ENCODE measurements at regions not wholly inside any gene's neighbourhood (a gene's known extent, or its start where the extent isn't known, plus 50 kb on each side); places are given as distances from the start of the nearest gene placed in this dataset.

DNA sequence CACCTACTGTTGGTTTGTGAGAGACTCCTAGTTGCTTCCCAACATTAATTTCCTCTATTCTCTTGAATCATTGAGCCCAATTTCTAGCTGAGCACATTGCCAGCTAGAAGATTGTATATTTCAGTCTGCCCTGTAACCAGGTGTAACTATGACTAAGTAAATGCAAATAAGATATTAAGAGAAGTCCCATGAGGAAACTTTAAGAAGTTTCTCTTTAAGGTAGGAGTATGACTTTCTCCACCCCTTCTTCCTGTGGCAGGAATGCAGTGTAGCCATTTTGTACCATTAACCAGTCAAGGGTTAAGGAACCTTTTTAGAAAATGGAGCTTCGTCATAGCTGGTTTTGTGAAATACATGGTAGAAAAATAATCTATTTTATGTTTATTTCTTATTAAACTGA is 534.2 kb upstream of the RGS18 start:
- no peak for TF ChIP-seq JUND (IDR thresholded peaks at IDR 0.05; ENCODE audit: low read depth)
- in situ Hi-C loops (cut with HindIII; ENCODE audit: low pct_unique_long_range_greater_than_20kb, low sequenced_read_pairs), result no loop called here
- no peak for DNase-seq (ENCODE audit: low read depth in 1 of 2, low spot score in 1 of 2)

DNA sequence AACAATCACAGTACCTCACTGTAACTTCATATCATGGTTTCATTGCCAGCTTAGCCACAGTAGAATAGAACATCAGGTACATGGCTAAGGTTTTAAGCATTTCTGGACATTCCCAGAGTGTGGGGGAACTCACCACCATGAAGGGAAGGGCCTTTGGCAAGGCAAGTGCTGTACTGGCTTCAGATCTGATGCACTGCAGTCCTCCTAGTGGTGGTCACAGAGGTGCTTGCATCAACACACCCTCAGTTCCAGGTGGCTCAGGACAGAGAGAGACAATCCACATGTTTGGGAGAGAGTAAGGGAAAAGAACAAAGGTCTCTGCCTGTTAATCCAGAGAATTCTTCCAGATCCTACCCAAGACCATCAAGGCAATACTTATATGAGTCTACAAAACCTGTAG is 528.4 kb upstream of the RGS18 start:
- no peak for TF ChIP-seq JUND (IDR thresholded peaks at IDR 0.05; ENCODE audit: low read depth)
- DNase-seq (ENCODE audit: low read depth in 1 of 2, low spot score in 1 of 2), result no peak
- in situ Hi-C loops (cut with HindIII; ENCODE audit: low pct_unique_long_range_greater_than_20kb, low sequenced_read_pairs), result no loop called here

DNA sequence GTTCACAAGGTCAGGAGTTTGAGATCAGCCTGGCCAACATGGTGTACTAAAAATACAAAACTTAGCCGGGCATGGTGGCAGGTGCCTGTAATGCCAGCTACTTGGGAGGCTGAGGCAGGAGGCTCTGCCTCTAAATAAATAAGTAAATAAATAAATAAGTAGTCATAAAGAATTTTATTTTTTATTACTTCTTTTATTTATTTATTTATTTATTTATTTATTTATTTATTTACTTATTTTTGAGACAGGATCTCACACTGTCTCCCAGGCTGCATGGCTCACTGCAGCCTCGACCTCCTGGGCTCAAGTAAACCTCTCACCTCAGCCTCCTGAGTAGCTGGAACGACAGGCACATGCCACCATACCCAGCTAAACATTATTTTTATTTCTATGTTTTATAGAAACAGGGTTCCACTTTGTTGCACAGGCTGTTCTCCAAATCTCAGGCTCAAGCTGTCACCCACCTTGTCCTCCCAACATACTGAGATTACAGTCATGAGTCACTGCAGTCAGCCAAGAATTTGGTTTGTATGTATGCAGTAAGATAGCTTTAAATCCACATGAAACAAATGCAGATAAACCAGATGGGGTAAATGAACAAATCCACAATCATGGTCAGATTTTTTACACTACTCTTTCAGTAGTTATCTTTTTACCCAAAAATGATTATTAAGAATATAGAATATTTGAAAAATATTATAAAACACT is 523.3 kb upstream of the RGS18 start:
- TF ChIP-seq JUND (IDR thresholded peaks at IDR 0.05; ENCODE audit: low read depth), result no peak
- no peak for DNase-seq (ENCODE audit: low read depth in 1 of 2, low spot score in 1 of 2)
- in situ Hi-C loops (cut with HindIII; ENCODE audit: low pct_unique_long_range_greater_than_20kb, low sequenced_read_pairs), result no loop called here

DNA sequence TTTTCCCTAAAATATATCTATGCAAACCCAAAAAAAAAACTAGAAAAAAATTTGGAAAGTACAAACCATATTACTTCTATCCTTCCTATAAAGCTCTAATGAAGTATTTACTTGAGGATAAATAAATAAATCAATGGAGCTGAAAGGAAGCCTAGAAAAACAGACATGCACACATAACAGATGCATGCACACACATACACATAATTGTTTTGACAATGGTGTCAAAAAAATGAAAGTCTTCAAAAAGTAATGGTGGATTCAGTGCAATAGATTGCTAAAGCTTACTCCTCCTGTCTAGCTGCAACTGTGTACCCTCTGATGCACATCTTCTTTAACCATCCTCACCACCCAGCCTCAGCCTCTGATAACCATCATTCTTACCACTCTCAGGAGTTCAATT is 521.9 kb upstream of the RGS18 start:
- TF ChIP-seq JUND (IDR thresholded peaks at IDR 0.05; ENCODE audit: low read depth), result no peak
- in situ Hi-C loops (cut with HindIII; ENCODE audit: low pct_unique_long_range_greater_than_20kb, low sequenced_read_pairs), result no loop called here
- peak in 1 of 2 experiments; percentile 47 for DNase-seq (ENCODE audit: low read depth in 1 of 2, low spot score in 1 of 2)

DNA sequence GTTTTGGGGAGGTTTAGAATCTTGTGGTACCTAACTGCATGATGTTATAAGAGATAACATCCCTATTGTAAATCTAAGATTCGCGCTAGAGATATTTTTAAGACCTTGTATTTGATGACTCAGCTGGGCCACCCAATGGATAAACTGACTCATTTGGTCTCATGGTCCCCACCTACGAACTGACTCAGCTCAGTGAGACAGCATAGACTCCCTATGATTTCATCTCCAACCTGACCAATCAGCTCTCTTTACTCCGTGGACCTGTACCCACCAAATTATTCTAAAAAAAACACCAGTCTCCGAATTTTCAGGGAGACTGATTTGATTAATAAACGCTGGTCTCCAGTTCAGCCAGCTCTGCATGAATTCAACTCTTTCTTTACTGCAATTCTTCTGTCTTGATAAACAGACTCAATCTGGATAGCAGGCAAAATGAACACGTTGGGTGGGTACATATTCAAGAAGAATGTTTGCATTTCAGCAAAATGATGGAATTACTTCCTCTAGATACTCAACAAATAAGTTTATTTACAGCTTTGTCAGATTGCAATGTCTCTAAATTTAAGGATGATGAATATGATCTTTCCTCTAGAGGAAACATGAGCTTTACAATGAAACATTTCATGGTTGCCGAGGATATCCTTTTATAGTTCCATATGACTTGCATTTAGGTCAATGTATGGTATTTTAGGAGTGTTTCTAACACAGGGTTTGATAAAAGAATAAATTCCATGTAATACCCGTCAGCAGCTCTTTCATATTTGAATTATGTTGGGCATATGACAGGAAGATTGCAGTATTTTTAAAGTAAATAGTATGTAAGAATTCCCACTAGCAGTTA is 516.6 kb upstream of the RGS18 start:
- in situ Hi-C loops (cut with HindIII; ENCODE audit: low pct_unique_long_range_greater_than_20kb, low sequenced_read_pairs), result no loop called here
- TF ChIP-seq JUND (IDR thresholded peaks at IDR 0.05; ENCODE audit: low read depth), result no peak
- no peak for DNase-seq (ENCODE audit: low read depth in 1 of 2, low spot score in 1 of 2)

DNA sequence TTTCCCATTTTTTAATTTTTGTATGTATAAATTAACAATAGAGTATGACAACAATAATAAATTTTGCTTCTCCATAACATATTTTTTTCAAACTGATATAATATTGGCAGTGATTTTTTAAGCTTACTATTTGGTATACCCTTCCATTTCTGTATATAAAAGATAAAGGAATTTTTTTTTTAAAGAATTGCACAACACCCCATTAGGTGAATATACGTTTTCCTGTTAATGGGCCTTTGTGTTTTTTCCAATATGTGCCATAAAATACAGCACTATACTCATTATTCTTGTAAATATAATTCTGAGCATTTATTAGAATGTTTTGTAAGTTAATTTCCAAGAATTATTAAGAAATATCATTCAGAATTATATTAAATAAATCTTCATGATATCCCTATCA is 515.2 kb upstream of the RGS18 start:
- no peak for TF ChIP-seq JUND (IDR thresholded peaks at IDR 0.05; ENCODE audit: low read depth)
- in situ Hi-C loops (cut with HindIII; ENCODE audit: low pct_unique_long_range_greater_than_20kb, low sequenced_read_pairs), result no loop called here
- no peak for DNase-seq (ENCODE audit: low read depth in 1 of 2, low spot score in 1 of 2)

DNA sequence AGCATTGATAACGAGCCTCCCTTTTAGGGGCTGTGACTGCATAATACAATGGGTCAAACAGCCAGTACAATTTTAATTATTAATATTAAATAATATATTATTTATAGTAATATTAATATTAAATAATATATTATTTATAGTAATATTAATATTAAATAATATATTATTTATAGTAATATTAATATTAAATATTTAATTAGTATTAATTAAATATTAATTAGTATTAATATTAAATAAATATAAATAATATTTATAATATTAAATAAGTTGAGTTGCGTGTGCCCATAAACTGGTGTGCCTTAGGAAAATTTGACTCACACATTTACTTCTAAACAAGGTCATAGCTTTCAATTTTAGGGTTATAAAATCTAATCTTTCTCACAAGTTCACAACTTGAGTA is 509.3 kb upstream of the RGS18 start:
- in situ Hi-C loops (cut with HindIII; ENCODE audit: low pct_unique_long_range_greater_than_20kb, low sequenced_read_pairs), result no loop called here
- no peak for DNase-seq (ENCODE audit: low read depth in 1 of 2, low spot score in 1 of 2)

DNA sequence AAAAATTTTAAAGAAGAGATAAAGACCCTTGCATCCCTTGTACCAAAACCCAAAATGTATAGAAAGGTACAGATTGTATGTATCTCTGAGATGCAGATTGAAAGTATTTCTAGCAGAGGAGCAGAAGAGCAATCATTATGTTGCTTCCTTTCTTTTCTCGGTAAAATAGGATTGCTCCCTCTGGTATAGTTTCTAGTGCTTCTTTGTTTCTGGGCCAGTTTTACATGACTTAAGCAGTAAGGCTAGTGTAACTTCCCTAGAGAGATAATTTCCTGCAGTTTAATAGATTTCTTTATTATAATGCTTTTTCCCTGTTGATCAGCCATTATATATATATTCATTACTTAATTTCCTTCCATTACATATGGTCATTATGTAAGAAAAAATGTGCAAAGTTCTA is 496.2 kb upstream of the RGS18 start:
- in situ Hi-C loops (cut with HindIII; ENCODE audit: low pct_unique_long_range_greater_than_20kb, low sequenced_read_pairs), result no loop called here
- DNase-seq (ENCODE audit: low read depth in 1 of 2, low spot score in 1 of 2), result no peak
- TF ChIP-seq JUND (IDR thresholded peaks at IDR 0.05; ENCODE audit: low read depth), result no peak

More for the DNA sequence above, 509.3 kb upstream of the RGS18 start:
- TF ChIP-seq JUND (IDR thresholded peaks at IDR 0.05; ENCODE audit: low read depth), result no peak

DNA sequence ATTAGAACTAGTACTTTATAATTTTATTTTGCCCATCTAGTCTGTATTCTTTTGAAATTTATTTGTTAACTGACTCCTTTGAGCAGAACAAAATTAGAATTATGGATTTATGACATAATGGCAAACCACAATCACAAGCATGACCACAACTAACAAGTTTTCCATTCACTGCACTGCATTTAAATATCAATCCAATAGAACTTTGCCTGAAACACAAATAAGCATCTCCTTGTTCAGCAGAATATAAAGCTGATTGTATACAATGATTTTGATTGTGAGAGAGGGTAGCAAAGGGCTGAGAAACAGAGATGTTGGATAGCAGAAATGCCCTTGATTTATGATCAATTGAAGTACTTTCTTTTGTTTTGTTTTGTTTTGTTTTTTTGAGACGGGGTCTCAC is 495.5 kb upstream of the RGS18 start:
- TF ChIP-seq JUND (IDR thresholded peaks at IDR 0.05; ENCODE audit: low read depth), result no peak
- in situ Hi-C loops (cut with HindIII; ENCODE audit: low pct_unique_long_range_greater_than_20kb, low sequenced_read_pairs), result no loop called here

DNA sequence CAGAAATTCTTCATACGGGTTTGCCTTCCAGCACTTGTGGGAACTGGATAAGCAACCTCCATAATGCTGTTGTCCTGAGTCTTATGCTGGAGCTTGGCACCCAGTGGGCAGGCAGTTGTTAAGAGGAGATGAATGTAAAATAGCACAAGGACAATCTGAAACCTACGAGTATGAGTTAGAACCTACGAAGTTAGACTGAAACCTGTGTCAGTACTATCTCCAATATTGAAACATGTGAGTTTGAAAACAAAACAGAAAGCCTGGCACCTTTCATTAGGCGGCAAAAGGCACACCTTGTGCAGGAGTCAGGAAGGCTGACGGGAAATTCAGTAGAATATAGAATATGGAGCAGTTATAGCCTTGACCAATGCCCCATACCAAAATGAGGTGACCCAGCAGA is 489.7 kb upstream of the RGS18 start:
- in situ Hi-C loops (cut with HindIII; ENCODE audit: low pct_unique_long_range_greater_than_20kb, low sequenced_read_pairs), result no loop called here
- no peak for TF ChIP-seq JUND (IDR thresholded peaks at IDR 0.05; ENCODE audit: low read depth)
- DNase-seq (ENCODE audit: low read depth in 1 of 2, low spot score in 1 of 2), result peak in 1 of 2 experiments; percentile 26

More for the DNA sequence above, 495.5 kb upstream of the RGS18 start:
- no peak for DNase-seq (ENCODE audit: low read depth in 1 of 2, low spot score in 1 of 2)

DNA sequence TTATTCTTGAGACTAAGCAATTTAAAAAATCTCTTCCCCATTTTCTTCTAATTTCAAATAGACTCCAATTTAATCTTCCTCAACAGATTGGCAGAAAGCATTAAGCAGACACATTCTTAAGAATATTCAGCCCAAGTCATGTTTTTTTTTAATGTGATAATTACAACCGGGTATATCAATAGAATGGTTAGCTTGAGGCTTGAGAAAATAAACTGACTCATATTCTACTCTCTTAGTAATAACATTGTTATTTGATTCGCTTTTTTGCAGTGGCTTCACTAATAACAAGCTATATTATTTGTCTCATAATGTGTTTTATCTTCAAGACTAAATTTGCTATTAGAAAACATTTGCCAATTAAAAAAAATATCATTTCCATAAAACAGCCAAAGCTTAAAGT is 488.6 kb upstream of the RGS18 start:
- TF ChIP-seq JUND (IDR thresholded peaks at IDR 0.05; ENCODE audit: low read depth), result no peak

DNA sequence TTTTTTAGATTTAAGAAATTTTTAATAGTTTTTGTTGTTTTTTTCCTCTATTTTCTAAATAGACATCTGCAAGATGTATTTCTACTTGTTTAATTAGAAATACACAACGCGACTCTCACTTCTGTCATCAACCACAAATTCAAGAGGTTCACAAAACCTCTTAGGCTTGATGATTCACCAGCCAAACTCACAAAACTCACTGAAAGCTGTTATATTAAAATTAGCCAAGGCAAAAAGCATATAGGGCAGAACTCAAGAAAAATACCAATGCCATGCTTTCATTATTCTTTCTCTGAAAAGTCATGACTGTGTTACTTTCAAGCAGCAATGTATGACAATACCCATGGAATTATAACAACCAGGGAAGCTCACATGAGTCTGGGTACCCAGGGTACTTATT is 487.0 kb upstream of the RGS18 start:
- in situ Hi-C loops (cut with HindIII; ENCODE audit: low pct_unique_long_range_greater_than_20kb, low sequenced_read_pairs), result no loop called here
- DNase-seq (ENCODE audit: low read depth in 1 of 2, low spot score in 1 of 2), result no peak

More for the DNA sequence above, 488.6 kb upstream of the RGS18 start:
- DNase-seq (ENCODE audit: low read depth in 1 of 2, low spot score in 1 of 2), result no peak
- in situ Hi-C loops (cut with HindIII; ENCODE audit: low pct_unique_long_range_greater_than_20kb, low sequenced_read_pairs), result no loop called here

DNA sequence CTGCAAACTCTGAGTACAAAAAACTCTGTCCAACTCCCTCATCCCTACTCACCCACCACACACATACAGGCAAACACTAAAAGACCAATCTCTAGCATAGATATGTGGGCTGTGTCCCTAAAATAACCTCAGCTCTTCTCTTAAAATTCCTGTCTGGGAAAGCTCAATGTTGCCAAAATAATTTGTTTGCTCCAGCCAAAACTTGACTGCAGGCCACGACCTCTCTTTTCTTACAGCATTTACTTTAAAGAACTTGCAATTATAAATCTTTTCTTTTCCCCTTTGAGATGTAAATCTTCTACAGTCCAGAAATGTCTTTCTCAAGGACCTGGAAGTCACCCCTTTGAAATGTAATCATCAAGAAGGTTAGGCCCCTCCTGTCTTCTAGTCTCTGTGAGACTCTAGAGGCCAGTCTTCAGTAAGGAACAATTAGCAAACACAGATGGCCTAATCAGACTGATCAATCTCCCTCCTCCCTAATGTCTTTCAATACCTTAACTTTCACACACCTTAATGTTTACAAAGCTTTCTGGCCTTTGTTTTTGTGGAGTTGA is 483.6 kb upstream of the RGS18 start:
- TF ChIP-seq JUND (IDR thresholded peaks at IDR 0.05; ENCODE audit: low read depth), result no peak
- in situ Hi-C loops (cut with HindIII; ENCODE audit: low pct_unique_long_range_greater_than_20kb, low sequenced_read_pairs), result no loop called here
- peak in 1 of 2 experiments; percentile 50 for DNase-seq (ENCODE audit: low read depth in 1 of 2, low spot score in 1 of 2)

More for the DNA sequence above, 487.0 kb upstream of the RGS18 start:
- TF ChIP-seq JUND (IDR thresholded peaks at IDR 0.05; ENCODE audit: low read depth), result no peak
